Hippocampal formation (tissue), 2 donors: ENCODE measurements at regions not wholly inside any gene's neighbourhood (a gene's known extent, or its start where the extent isn't known, plus 50 kb on each side); places are given as distances from the start of the nearest gene placed in this dataset.
"Not testable (repeated sequence)": the region's sequence is repeated elsewhere in the genome, so short reads cannot be mapped to it uniquely, and the experiment has no call there.

Experiments used
- DNase-seq, 2 donors: peaks; one replicate each; lab custom pipeline; 2025; lab: John Stamatoyannopoulos, UW

GRCh38 chrX:96430756-96431455 is 253.7 kb upstream of the DIAPH2 start:
- DNase-seq = no peak

GRCh38 chrX:96432647-96433046 is 252.0 kb upstream of the DIAPH2 start:
- DNase-seq = no peak

DNA sequence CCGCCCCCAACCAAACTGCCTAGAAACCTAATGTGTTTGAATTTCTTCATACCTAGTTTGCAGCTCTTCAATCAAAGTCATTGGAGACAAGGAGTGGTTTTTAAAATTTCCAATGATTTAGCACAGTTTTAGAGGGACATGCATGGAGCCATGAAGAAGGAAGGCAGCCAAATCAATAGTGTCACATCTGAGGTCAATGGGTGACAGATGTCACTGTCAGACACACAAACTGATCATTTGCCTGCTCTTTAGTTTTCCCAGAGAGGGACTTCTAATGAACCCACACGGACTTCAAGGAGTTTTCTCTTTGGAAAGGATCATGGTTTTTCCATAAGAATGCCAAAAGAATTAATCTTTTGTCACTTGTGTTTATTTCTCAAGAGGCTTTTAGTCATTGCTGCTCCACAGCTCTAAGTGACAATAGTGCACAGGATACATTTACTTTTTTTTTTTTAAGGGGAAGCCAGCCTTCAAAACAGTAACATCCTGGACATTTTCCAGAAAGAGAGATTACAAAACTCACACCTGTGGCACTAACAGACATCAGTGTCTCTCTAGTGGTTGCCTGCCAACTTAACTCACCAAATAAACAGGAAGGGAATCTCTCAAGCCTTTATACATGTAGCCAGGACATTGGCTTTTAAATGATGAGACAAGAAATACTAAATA is 251.1 kb upstream of the DIAPH2 start:
- no peak for DNase-seq

GRCh38 chrX:96435378-96436035 is 249.1 kb upstream of the DIAPH2 start:
- DNase-seq = no peak

GRCh38 chrX:96436105-96436504 is 248.5 kb upstream of the DIAPH2 start:
- DNase-seq = no peak

DNA sequence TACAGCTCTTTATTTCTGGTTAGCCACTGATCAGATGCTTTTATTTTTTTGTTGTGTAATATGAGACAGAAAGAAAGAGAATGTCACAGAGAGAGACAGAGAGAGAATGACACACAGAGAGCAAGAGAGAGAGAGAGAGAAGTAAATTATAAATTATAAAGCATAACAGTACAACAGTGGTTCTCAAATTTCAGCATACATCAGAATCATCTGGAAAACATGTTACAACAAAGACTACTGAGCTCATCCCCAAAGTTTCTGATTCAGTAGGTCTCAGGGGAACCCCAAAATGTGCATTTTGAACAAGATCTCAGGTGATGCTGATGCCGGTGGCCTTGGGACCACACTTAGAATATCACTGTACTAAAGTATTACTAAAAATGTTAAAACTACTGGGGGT is 245.8 kb upstream of the DIAPH2 start:
- DNase-seq = no peak

DNA sequence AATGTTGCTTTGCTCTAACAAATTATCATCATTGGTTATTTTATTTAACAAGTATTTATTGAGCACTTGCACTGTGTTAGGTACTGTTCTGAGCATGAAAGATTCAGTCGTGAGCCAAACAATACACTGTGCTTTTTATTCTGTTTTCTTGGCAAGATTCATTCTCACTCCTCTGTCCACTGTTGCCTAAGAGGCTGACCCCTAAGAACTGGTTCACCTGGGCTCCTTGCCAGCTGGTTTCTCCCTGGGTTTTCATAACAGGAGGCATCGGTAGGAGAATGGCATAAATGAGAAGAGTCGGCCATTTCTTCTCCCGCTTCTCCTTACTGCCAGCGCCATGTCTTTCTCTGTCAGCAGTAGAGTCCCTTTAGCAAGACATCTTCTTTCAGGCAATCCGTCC is 243.7 kb upstream of the DIAPH2 start:
- no peak for DNase-seq

- no peak for DNase-seq
Observed at GRCh38 chrX:96445531-96446065, 239.0 kb upstream of the DIAPH2 start.

DNA sequence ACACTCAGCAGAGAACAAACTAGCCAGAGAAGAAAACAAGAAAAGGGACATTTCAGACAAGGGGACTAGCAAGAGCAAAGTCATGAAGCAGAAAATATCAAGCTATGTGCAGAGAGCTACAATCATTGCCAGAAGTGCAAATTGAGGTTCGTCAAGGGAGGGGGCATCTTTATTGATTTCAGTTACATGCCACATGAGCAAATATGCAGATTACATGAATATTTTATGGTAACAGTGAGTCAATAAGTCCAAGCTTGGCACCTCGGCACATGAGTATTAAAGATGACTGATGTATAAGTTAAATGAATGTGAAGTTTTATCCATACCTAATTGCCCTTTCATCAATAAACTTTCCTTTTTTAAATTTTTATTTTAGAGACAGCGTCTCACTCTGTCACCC is 238.1 kb upstream of the DIAPH2 start:
- DNase-seq = no peak

DNA sequence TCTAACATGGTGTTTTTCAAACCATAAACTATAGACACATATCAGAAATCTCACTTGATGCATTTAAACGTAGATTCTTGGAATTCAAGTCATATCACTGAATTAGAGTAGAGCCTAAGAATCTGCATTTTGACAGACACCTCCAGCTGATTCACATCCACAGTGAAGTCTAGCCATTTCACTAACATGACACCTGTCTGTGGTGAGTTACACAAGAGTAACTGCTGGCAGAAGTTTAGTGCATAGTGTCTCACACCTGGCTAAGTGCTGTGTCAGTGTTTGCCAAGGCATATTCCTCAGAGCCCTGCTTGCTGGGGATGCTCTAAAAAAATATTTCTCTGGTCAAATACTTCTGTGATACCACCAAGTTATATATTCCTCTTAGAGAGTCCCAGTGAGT is 237.5 kb upstream of the DIAPH2 start:
- no peak for DNase-seq

- no peak for DNase-seq
Observed at GRCh38 chrX:96449191-96449590, 235.5 kb upstream of the DIAPH2 start.

GRCh38 chrX:96449896-96450295 is 234.7 kb upstream of the DIAPH2 start:
- no peak for DNase-seq

DNA sequence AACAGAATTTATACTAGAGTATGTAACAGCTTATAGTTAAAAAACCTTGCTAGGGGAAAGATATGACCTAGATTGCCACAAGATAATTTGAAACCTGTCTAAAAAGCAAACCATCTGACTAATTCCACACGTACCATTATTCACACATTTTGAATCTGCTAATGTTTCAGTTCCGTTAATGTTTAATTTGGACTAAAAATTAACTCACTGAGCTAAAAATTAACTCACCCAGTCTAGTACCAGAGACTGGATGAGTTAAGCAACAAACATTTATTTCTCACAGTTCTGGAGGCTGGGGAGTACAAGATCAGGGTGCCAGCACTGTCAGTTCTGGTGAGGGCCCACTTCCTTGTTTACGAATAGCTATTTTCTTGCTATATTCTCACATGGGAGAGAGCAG is 231.5 kb upstream of the DIAPH2 start:
- DNase-seq = no peak

DNA sequence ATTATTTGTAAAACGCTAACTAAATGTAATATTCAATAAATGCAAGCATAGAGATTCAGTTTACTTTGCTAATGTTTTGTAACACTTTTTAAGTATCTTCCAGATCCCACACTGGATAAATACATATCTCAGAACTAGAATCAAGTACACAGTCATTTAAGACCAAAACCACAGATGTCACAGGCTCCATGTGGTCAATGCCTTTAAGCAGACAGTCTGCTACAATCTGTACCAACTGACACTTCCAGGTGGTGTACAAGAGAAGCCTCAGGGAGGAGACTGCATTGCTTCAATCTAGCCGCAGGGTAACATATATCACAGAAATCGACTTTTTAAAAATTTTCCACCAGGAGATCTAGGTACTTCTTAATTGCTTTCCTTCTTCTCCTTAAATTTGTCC is 229.6 kb upstream of the DIAPH2 start:
- DNase-seq = no peak

- no peak for DNase-seq
Observed at GRCh38 chrX:96464880-96465558, 219.6 kb upstream of the DIAPH2 start.

- no peak for DNase-seq
Observed at GRCh38 chrX:96474029-96474740, 210.5 kb upstream of the DIAPH2 start.

DNA sequence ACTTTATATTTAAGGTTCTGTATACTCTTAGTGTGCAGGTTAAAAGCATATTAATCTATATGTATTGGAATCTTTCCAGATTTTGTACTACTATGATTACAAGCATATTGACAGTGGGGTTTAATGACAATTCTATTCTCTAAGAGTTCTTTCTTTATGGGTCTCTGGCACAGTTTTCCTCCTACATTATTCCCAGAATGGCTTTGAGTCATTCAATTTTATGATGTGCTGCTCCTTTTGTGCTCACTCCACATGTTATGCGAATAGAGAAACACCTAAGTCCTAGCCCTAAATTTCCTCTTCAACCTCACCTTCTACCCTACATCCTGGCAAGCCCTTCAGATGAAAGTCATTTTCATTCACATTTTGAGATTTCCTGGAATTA is 209.9 kb upstream of the DIAPH2 start:
- no peak for DNase-seq

GRCh38 chrX:96480081-96480480 is 204.6 kb upstream of the DIAPH2 start:
- no peak for DNase-seq

DNA sequence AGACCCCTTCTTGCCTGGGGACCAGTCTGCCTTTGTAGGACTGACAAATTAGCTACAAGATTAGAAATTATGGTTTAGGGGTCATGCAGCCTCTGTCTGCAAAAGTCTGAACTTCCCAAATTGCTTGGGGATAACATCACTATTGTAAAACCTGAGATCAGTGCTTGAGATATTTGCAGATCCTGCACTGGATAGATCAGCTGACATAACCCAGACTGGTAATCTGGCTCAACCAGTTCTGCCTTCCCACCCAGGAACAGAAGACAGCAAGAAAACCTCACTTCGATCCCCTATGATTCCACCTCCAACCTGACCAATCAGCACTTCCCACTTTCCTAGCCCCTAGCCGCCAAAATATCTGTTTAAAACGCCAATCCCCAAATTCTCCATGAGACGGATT is 202.8 kb upstream of the DIAPH2 start:
- DNase-seq = no peak

GRCh38 chrX:96483647-96484160 is 200.9 kb upstream of the DIAPH2 start:
- no peak for DNase-seq

DNA sequence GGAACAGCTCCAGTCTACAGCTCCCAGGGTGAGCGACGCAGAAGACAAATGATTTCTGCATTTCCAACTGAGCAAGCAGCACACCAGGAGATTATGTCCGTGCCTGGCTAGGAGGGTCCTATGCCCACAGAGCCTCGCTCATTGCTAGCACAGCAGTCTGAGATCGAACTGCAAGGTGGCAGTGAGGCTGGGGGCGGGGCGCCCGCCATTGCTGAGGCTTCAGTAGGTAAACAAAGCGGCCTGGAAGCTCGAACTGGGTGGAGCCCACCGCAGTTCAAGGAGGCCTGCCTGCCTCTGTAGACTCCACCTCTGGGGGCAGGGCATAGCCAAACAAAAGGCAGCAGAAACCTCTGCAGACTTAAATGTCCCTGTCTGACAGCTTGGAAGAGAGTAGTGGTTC is 198.0 kb upstream of the DIAPH2 start:
- DNase-seq = not testable (repeated sequence)

GRCh38 chrX:96502507-96502906 is 182.1 kb upstream of the DIAPH2 start:
- no peak for DNase-seq
